ENCODE measurements at regions not wholly inside any gene's neighbourhood (a gene's known extent, or its start where the extent isn't known, plus 50 kb on each side); places are given as distances from the start of the nearest gene placed in this dataset.
"Not testable (repeated sequence)": the region's sequence is repeated elsewhere in the genome, so short reads cannot be mapped to it uniquely, and the experiment has no call there.

- no peaks in the 10 kb centered on the region for H3K4me1 ChIP-seq
- H3K27me3 ChIP-seq: no peaks in the 10 kb centered on the region
- DNase-seq: no peak
- H3K9me3 ChIP-seq: no peaks in the 10 kb centered on the region
- H3K27ac ChIP-seq: no peak overlapping the region
- TF ChIP-seq, protein P1, sequence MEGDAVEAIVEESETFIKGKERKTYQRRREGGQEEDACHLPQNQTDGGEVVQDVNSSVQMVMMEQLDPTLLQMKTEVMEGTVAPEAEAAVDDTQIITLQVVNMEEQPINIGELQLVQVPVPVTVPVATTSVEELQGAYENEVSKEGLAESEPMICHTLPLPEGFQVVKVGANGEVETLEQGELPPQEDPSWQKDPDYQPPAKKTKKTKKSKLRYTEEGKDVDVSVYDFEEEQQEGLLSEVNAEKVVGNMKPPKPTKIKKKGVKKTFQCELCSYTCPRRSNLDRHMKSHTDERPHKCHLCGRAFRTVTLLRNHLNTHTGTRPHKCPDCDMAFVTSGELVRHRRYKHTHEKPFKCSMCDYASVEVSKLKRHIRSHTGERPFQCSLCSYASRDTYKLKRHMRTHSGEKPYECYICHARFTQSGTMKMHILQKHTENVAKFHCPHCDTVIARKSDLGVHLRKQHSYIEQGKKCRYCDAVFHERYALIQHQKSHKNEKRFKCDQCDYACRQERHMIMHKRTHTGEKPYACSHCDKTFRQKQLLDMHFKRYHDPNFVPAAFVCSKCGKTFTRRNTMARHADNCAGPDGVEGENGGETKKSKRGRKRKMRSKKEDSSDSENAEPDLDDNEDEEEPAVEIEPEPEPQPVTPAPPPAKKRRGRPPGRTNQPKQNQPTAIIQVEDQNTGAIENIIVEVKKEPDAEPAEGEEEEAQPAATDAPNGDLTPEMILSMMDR (IDR thresholded peaks at IDR 0.05): no peak
- no peak for TF ChIP-seq POLR2A (IDR thresholded peaks at IDR 0.05)
- no peak overlapping the region for H3K4me3 ChIP-seq
- no peaks in the 10 kb centered on the region for H3K36me3 ChIP-seq
- intact Hi-C loops (cut with DNase I): no loop called here
- WGBS, 2 donors: 67 to 70% methylated on average over 2 of the region's 2 CpGs
Observed at GRCh38 chr14:38544776-38545175, 288.9 kb upstream of the CLEC14A start.

GRCh38 chr14:38543851-38544250 lies 288.0 kb upstream of the CLEC14A start:
- H3K4me3 ChIP-seq; H3K4me1 ChIP-seq; H3K27me3 ChIP-seq; intact Hi-C loops (cut with DNase I); H3K9me3 ChIP-seq; H3K27ac ChIP-seq; H3K36me3 ChIP-seq; DNase-seq: not testable (repeated sequence)
- WGBS, 2 donors: 83 to 84% methylated on average over 5 of the region's 5 CpGs

DNA sequence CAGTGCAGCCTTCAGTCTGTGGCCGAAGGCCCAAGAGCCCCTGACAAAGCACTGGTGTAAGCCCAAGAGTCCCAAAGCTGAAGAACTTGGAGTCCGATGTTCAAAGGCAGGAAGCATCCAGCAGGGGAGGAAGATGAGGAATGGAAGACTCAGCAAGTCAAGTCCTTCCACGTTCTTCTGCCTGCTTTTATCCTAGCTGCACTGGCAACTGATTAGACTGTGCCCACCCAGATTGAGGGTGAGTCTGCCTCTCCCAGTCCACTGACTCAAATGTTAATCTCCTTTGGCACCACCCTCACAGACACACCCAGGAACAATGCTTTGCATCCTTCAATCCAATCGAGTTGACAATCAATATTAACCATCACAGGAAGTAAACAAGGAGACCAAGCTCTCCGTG lies 282.2 kb upstream of the CLEC14A start:
- H3K36me3 ChIP-seq; intact Hi-C loops (cut with DNase I); H3K27me3 ChIP-seq; H3K4me1 ChIP-seq; DNase-seq; H3K4me3 ChIP-seq; H3K9me3 ChIP-seq; H3K27ac ChIP-seq: not testable (repeated sequence)
- WGBS, 2 donors: 63 to 74% methylated on average over 5 of the region's 5 CpGs

DNA sequence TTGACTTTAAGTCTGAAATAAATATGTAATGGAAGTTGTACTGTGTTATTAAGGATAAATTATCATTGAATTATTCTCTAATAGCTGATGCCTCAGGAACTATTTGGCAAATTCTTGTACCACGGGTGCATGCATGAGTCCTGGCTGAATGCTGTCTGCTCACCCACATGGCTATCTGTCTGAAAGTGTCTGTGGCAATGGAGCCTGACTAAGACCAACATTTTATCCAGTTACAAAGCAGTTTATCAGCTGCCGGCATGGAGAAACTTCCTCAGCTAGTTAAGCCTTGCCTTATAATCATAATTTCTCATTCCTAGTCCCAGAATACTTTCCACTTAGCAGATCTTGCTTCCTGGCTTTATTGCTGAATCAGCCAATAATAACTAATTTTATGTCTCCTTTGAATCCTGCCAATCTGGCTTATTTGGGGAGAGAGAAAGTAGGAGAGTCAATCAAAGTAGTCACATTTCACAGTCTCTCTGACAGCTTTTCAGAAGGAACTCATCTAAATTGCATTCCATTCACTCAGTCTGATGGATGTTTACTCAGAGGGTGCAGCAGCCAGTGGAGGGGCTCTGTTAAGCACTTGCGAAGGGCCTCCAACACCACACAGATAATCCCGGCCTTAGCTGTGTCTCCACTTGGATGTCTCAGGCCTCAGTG lies 280.6 kb upstream of the CLEC14A start:
- no peak overlapping the region for H3K4me3 ChIP-seq
- H3K27me3 ChIP-seq: no peaks in the 10 kb centered on the region
- intact Hi-C loops (cut with DNase I): no loop called here
- H3K9me3 ChIP-seq: no peaks in the 10 kb centered on the region
- H3K36me3 ChIP-seq: no peaks in the 10 kb centered on the region
- 60 to 63% methylated on average over 4 of the region's 4 CpGs for WGBS, 2 donors
- no peaks in the 10 kb centered on the region for H3K4me1 ChIP-seq
- TF ChIP-seq POLR2A (IDR thresholded peaks at IDR 0.05): no peak
- TF ChIP-seq, protein P1 (IDR thresholded peaks at IDR 0.05): no peak
- DNase-seq: no peak
- H3K27ac ChIP-seq: no peak overlapping the region

GRCh38 chr14:38528582-38528981 lies 272.7 kb upstream of the CLEC14A start:
- Histone ChIP-seq H3K36me3 (no peaks in the 10 kb centered on the region), H3K27me3 (no peaks in the 10 kb centered on the region), H3K4me3 (no peak overlapping the region), H3K4me1 (no peaks in the 10 kb centered on the region), H3K9me3 (no peaks in the 10 kb centered on the region), H3K27ac (no peak overlapping the region)
- TF ChIP-seq POLR2A (IDR thresholded peaks at IDR 0.05): no peak
- TF ChIP-seq, protein P1 (IDR thresholded peaks at IDR 0.05): no peak
- DNase-seq: no peak
- intact Hi-C loops (cut with DNase I): no loop called here

- intact Hi-C loops (cut with DNase I): no loop called here
- H3K4me1 ChIP-seq: no peaks in the 10 kb centered on the region
- no peak for TF ChIP-seq POLR2A (IDR thresholded peaks at IDR 0.05)
- TF ChIP-seq, protein P1 (IDR thresholded peaks at IDR 0.05): no peak
- no peaks in the 10 kb centered on the region for H3K36me3 ChIP-seq
- no peak overlapping the region for H3K27ac ChIP-seq
- H3K27me3 ChIP-seq: no peaks in the 10 kb centered on the region
- no peaks in the 10 kb centered on the region for H3K9me3 ChIP-seq
- no peak overlapping the region for H3K4me3 ChIP-seq
- DNase-seq: no peak
Observed at GRCh38 chr14:38527502-38527878, 271.6 kb upstream of the CLEC14A start.
